Gastrocnemius medialis (tissue), 4 donors: ENCODE measurements at regions not wholly inside any gene's neighbourhood (a gene's known extent, or its start where the extent isn't known, plus 50 kb on each side); places are given as distances from the start of the nearest gene placed in this dataset.

ENCODE experiments used
- ATAC-seq, 2 donors: fragments of 150-250 bp; one replicate each; pipeline ENCODE4 v1.9.1; 2016
- DNase-seq, 2 donors: peaks; one replicate each; pipeline ENCODE4 v3.0.0-alpha.2; 2019
- H3K27ac ChIP-seq, 4 donors: fragments of 200-600 bp; sonication (generic); 1 replicate in 1 of 4; 2 replicates in 3 of 4; pipeline ENCODE4 v1.5.1; 2016 to 2018; ENCODE audit warnings: mild to moderate bottlenecking in 2 of 4, moderate library complexity in 1 of 4
- H3K27me3 ChIP-seq, 3 donors: fragments of 200-600 bp; sonication (generic) in 2 of 3; 1 replicate in 1 of 3; 2 replicates in 2 of 3; pipeline versions ENCODE4 v1.5.1 to v1.6.0; 2016 to 2019; ENCODE audit warnings: mild to moderate bottlenecking in 1 of 3, moderate library complexity in 1 of 3
- H3K36me3 ChIP-seq, 2 donors: fragments of 200-600 bp; sonication (generic) in 1 of 2; one replicate each; pipeline ENCODE4 v1.5.1; 2017 to 2018
- H3K4me1 ChIP-seq, 2 donors: fragments of 200-600 bp; sonication (generic) in 1 of 2; one replicate each; pipeline ENCODE4 v1.5.1; 2016 to 2017; ENCODE audit warnings: mild to moderate bottlenecking in 2 of 2
- H3K4me3 ChIP-seq, 4 donors: fragments of 200-600 bp; sonication (generic) in 3 of 4; 1 replicate in 1 of 4; 2 replicates in 3 of 4; pipeline ENCODE4 v1.5.1; 2016 to 2019; ENCODE audit warnings: mild to moderate bottlenecking in 2 of 4
- H3K9me3 ChIP-seq, 3 donors: fragments of 200-600 bp; sonication (generic) in 2 of 3; 1 replicate in 1 of 3; 2 replicates in 2 of 3; pipeline ENCODE4 v1.5.1; 2016 to 2019
- POLR2A ChIP-seq, 2 donors: fragments of 450-650 bp; IDR thresholded peaks; one replicate each; pipeline ENCODE4 v1.6.1; 2017; ENCODE audit warnings: antibody characterized with exemption in 2 of 2, mild to moderate bottlenecking in 2 of 2, moderate library complexity in 2 of 2
- in situ Hi-C, 4 donors: fragments of 200-750 bp; cut with MboI; loops; one replicate each; pipeline versions ENCODE4 v1.15.0 to v1.8.0; 2017; ENCODE audit warnings: low sequenced_read_pairs in 4 of 4
- intact Hi-C: fragments of 100-400 bp; cut with DNase I; formaldehyde crosslinking; loops from one replicate; pipeline ENCODE4 v1.15.1; 2023; ENCODE audit warnings: low total_unique reads
- TF ChIP-seq, protein P1 (sequence below), 5 experiments: fragments of 450-650 bp in 3 of 5; fragments of 200-600 bp in 2 of 5; sonication (generic) in 2 of 5; IDR thresholded peaks in 4 of 5; conservative IDR thresholded peaks in 1 of 5; 1 replicate in 4 of 5; 2 replicates in 1 of 5; pipeline ENCODE4 v1.5.1; 2016 to 2019; ENCODE audit warnings: antibody characterized with exemption in 5 of 5, mild to moderate bottlenecking in 3 of 5, moderate library complexity in 3 of 5

DNA sequence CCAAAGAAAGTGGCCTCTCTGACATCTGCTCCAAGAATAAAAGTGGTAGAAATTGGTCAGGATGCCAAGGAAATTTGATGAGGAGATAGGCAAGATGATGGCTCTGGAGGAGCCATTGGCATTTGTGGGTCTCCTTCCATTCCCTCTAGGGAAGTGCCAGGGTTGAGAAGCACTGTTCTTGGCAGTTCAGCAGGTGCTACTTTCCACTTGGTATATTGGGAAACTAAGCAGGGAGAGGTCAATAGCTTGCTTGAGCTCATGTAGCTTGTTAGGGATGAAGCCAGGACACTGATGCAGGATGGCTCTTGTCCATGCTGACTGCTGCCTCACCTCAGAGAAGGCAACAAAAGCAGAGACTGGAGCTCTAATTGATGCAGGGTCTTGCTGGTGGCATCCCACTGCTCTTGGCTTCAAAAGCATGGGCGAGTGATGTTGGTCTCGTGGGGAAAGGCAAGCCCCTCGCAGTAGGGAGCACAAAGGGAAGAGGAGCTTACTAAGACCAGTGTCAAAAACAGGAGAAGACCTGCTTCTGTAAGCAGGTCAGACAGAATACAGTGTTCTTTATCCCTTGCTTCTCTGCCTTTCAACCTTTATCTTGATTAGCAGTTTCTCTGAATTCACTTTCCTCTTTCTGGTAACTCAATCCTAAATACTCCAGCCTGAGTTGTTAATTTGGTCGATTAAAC is 73.1 kb upstream of the RIPOR2 start:
- no peaks in the 10 kb centered on the region for H3K36me3 ChIP-seq
- H3K4me1 ChIP-seq = peaks cover 15 to 16% of the 10 kb centered on the region in 2 donors
- intact Hi-C loops = loop anchor here (5.0 kb wide), 1 partner anchor 92 kb away; no protein-coding TSS in a partner anchor
- H3K9me3 ChIP-seq = no peaks in the 10 kb centered on the region
- ATAC-seq = peak; percentile 55 to 66
- H3K4me3 ChIP-seq = no peak overlapping the region
- in situ Hi-C loops = no loop called here
- H3K27me3 ChIP-seq = no peaks in the 10 kb centered on the region
- TF ChIP-seq POLR2A (IDR thresholded peaks at IDR 0.05) = no peak
- TF ChIP-seq, protein P1, sequence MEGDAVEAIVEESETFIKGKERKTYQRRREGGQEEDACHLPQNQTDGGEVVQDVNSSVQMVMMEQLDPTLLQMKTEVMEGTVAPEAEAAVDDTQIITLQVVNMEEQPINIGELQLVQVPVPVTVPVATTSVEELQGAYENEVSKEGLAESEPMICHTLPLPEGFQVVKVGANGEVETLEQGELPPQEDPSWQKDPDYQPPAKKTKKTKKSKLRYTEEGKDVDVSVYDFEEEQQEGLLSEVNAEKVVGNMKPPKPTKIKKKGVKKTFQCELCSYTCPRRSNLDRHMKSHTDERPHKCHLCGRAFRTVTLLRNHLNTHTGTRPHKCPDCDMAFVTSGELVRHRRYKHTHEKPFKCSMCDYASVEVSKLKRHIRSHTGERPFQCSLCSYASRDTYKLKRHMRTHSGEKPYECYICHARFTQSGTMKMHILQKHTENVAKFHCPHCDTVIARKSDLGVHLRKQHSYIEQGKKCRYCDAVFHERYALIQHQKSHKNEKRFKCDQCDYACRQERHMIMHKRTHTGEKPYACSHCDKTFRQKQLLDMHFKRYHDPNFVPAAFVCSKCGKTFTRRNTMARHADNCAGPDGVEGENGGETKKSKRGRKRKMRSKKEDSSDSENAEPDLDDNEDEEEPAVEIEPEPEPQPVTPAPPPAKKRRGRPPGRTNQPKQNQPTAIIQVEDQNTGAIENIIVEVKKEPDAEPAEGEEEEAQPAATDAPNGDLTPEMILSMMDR (IDR thresholded peaks at IDR 0.05 in 4 of 5, conservative IDR thresholded peaks at IDR 0.05 in 1 of 5) = no peak
- H3K27ac ChIP-seq = peak overlapping the region in 1 of 4 donors; percentile 30
- peak in 1 of 2 donors; percentile 44 for DNase-seq

GRCh38 chr6:25009393-25009710 is 73.6 kb upstream of the RIPOR2 start:
- Histone ChIP-seq H3K4me3 (no peak overlapping the region), H3K27ac (no peak overlapping the region), H3K36me3 (no peaks in the 10 kb centered on the region), H3K9me3 (no peaks in the 10 kb centered on the region), H3K27me3 (no peaks in the 10 kb centered on the region), H3K4me1 (peaks cover 15 to 16% of the 10 kb centered on the region in 2 donors)
- DNase-seq (no peak), ATAC-seq (no peak)
- in situ Hi-C loops (no loop called here), intact Hi-C loops (loop anchor here (5.0 kb wide), 1 partner anchor 92 kb away; no protein-coding TSS in a partner anchor)
- TF ChIP-seq, protein P1 (IDR thresholded peaks at IDR 0.05 in 4 of 5, conservative IDR thresholded peaks at IDR 0.05 in 1 of 5) = no peak

GRCh38 chr6:25010176-25010575 is 74.4 kb upstream of the RIPOR2 start:
- Histone ChIP-seq H3K27me3 (no peaks in the 10 kb centered on the region), H3K27ac (no peak overlapping the region), H3K4me1 (peaks cover 15 to 16% of the 10 kb centered on the region in 2 donors), H3K9me3 (no peaks in the 10 kb centered on the region), H3K36me3 (no peaks in the 10 kb centered on the region), H3K4me3 (no peak overlapping the region)
- intact Hi-C loops = no loop called here
- in situ Hi-C loops = loop anchor here in 2 of 4 donors (10.0 kb wide), 2 partner anchors 145 to 155 kb away; no protein-coding TSS in a partner anchor
- no peak for DNase-seq
- no peak for ATAC-seq
- TF ChIP-seq POLR2A (IDR thresholded peaks at IDR 0.05) = no peak
- TF ChIP-seq, protein P1 (IDR thresholded peaks at IDR 0.05 in 4 of 5, conservative IDR thresholded peaks at IDR 0.05 in 1 of 5) = no peak

GRCh38 chr6:25010902-25011625 is 75.3 kb upstream of the RIPOR2 start:
- H3K4me3 ChIP-seq = no peak overlapping the region
- H3K36me3 ChIP-seq = no peaks in the 10 kb centered on the region
- no peak for ATAC-seq
- H3K9me3 ChIP-seq = no peaks in the 10 kb centered on the region
- intact Hi-C loops = no loop called here
- no peak overlapping the region for H3K27ac ChIP-seq
- H3K27me3 ChIP-seq = no peaks in the 10 kb centered on the region
- peaks cover 12 to 15% of the 10 kb centered on the region in 2 donors for H3K4me1 ChIP-seq
- in situ Hi-C loops = loop anchor here in 2 of 4 donors (10.0 kb wide), 2 partner anchors 146 to 156 kb away; no protein-coding TSS in a partner anchor
- TF ChIP-seq, protein P1 (IDR thresholded peaks at IDR 0.05 in 4 of 5, conservative IDR thresholded peaks at IDR 0.05 in 1 of 5) = no peak
- no peak for TF ChIP-seq POLR2A (IDR thresholded peaks at IDR 0.05)
- no peak for DNase-seq
